ENCODE measurements at regions not wholly inside any gene's neighbourhood (a gene's known extent, or its start where the extent isn't known, plus 50 kb on each side); places are given as distances from the start of the nearest gene placed in this dataset.
A peak's percentile ranks its signal among the peaks of the same experiment; 100 is the strongest.
"Not testable (repeated sequence)": the region's sequence is repeated elsewhere in the genome, so short reads cannot be mapped to it uniquely, and the experiment has no call there.

- DNase-seq: peak; percentile 13 to 22
Measured at GRCh38 chr2:184272056-184272455, 326.3 kb upstream of the ZNF804A start.

- DNase-seq: no peak
Measured at GRCh38 chr2:184294831-184295230, 303.5 kb upstream of the ZNF804A start.

DNA sequence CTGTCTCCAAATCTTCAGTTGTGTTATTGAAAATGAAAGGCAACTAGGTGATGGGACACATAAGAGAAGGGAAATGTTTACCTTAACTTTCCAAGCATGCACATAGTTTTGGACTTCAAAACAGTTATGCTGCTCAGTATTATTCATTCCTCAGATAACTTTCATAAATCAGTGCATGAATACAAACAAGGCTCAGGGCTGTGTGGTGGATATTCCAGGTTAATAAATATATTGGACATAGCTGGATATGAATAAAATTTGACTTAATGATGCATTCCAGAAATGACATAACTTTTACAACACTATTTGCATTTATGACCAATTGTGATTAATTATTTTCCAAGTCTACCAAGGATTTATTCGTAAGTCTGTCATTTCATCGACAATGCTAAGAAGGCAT, 301.2 kb upstream of the ZNF804A start:
- no peak for DNase-seq

DNA sequence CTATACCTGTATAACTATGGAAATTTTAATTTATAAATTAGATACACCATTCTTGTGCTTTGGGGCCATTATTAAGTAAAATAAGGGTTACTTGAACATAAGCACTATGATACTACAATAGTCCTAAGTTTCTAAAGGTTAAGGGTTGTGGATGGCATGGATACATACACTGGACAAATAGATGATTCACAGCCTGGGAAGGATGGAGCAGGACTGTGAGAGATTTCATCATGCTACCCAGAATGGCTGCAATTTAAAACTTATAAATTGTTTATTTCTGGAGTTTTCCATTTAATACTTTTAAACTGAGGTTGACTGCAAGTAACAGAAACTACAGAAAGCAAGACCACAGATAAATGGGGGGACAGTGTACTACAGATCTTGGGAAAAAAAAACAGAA, 295.8 kb upstream of the ZNF804A start:
- no peak for DNase-seq

- DNase-seq: no peak
Measured at GRCh38 chr2:184304006-184304405, 294.3 kb upstream of the ZNF804A start.

- DNase-seq: peak; percentile 75 to 83
Measured at GRCh38 chr2:184305105-184305504, 293.2 kb upstream of the ZNF804A start.

DNA sequence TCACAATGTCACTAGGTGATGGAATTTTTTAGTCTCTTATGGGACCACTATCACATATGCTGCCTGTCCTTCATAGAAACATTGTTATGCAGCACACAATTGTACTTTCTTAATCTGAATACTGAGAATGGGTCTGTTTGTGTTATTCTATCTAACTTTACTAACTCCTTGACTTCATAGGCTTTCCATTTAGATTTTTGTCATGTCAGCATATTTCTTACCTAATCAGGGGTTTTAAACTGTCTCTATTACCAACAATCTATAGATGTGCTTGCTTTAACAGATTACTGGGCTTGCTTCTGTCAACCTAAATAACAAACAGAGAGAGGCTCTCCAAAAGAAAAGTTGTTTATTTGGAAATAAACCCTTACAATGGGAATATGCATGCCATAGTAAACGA, 289.6 kb upstream of the ZNF804A start:
- DNase-seq: no peak

GRCh38 chr2:184312970-184313369, 285.4 kb upstream of the ZNF804A start:
- no peak for DNase-seq

GRCh38 chr2:184314829-184315228, 283.5 kb upstream of the ZNF804A start:
- no peak for DNase-seq

- no peak for DNase-seq
Measured at GRCh38 chr2:184316921-184317320, 281.4 kb upstream of the ZNF804A start.

DNA sequence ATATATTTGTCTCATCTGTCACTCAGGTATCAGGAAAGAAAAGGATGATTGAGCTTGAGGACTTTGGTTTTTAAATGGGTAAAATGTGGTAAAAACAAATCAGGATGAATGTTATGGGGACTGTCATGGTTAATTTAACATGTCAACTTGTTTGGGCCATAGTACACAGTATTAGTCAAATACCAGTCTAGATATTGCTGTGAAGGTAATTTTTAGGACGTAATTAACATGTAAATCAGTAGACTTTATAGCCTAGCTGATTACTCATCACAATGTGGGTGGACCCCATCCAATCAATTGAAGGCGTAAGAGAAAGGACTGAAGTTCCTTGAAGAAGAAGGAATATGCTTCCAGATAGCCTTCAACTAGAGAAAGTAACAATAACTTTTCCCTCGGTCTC, 275.7 kb upstream of the ZNF804A start:
- no peak for DNase-seq

GRCh38 chr2:184326066-184326465, 272.3 kb upstream of the ZNF804A start:
- DNase-seq: no peak

DNA sequence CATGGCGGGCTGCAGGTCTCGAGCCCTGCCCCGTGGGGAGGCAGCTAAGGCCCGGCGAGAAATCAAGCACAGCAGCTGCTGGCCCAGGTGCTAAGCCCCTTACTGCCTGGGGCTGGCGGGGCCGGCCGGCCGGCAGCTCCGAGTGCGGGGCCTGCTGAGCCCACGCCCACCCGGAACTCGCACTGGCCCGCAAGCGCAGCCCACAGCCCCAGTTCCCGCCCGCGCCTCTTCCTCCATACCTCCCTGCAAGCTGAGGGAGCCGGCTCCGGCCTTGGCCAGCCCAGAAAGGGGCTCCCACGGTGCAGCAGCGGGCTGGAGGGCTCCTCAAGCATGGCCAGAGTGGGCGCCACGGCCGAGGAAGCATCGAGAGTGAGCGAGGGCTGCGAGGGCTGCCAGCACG, 270.5 kb upstream of the ZNF804A start:
- DNase-seq: not testable (repeated sequence)

- not testable (repeated sequence) for DNase-seq
Measured at GRCh38 chr2:184330561-184330960, 267.8 kb upstream of the ZNF804A start.

- DNase-seq: no peak
Measured at GRCh38 chr2:184336688-184337087, 261.6 kb upstream of the ZNF804A start.

GRCh38 chr2:184338771-184339170, 259.6 kb upstream of the ZNF804A start:
- DNase-seq: no peak

GRCh38 chr2:184339966-184340365, 258.4 kb upstream of the ZNF804A start:
- DNase-seq: no peak

DNA sequence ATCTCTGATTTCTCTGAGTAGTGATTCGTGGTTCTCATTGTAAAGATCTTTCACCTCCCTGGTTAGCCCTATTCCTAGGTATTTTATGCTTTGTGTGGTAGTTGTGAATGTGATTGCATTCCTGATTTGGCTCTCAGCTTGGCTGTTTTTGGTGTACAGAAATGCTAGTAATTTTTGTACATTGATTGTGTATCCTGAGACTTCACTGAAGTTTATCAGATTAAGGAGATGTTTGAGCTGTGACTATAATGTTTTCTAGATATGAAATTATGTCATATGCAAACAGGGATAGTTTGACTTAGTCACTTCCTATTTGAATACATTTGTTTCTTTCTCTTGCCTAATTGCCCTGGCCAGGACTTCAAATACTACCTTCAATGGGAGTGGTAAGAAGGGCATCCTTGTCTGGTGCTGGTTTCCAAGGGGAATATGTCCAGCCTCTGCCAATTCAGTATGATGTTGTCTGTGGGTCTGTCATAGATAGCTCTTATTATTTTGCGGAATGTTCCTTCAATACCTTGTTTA, 251.9 kb upstream of the ZNF804A start:
- DNase-seq: no peak

- no peak for DNase-seq
Measured at GRCh38 chr2:184351126-184351525, 247.2 kb upstream of the ZNF804A start.

DNA sequence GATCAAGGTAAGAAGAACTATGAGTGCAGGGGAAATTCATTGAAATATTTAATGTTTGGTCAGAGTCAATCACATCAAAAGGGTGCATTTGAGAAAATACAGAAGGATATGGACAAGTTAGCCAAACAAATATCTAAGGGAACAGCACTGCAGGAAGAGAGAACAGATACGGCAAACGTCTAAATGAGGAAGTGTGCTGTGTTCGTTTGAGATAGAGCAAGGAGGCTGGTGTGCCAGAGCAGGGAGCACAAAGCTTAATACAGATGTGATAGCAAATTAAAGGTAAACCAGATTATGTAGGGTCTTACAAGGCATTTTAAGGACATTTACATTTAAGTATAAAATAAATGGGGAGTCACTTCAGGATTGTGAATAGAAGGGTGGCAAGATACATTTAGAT, 241.3 kb upstream of the ZNF804A start:
- DNase-seq: no peak

DNA sequence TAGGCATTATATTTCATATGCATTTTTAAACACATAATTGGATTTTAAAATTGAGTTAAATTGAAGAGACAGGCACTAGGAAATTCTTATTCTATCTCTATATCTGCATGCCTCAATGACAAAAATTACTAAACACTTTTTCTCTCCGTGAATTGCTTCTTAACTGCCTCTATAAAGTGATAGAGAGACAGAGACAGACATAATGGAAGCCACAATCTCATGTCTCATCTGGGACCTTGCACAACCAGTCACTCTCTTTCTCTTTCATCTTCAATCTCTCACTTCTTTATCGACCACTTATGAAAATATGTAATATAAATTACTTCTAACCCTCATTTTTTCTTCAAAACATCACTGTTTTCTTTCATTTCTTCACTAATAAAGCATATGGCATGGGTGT, 238.9 kb upstream of the ZNF804A start:
- no peak for DNase-seq

GRCh38 chr2:184363213-184363612, 235.1 kb upstream of the ZNF804A start:
- no peak for DNase-seq

DNA sequence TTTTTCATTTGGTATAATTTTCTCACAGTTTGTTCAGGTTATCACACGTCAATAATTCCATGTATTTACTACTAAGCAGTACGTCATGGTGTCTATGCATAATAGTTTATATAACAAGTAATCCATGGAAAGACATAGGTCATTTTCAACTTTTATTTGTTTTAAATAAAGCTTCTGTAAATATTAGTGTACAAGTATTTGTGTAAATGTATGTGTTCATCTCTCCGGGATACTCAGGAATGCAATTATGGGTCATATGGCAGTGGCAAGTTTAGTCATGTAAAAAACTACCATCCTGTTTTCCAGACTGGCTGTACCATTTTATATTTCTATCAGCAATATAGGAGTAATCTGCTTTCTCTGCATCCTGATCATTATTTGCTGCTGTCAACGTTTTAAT, 231.1 kb upstream of the ZNF804A start:
- no peak for DNase-seq

DNA sequence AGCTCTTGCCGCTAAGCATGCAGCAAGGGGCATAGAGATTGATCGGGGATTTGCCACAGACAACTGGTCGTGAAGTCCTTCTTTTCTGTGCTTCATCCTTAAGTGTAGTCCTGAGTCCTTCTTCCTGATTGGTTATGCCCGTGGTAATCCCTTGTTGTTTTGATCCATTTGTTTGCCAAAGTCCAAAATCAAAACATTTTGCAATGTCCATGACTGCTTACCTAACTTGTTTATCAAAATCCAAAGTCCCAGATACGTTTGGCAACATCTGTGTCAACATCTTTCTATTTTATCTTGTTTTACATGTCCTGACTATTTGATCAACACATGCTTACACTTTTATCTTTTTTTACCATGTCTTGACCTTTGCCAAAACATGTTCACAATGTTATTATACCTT, 229.0 kb upstream of the ZNF804A start:
- DNase-seq: no peak

- DNase-seq: no peak
Measured at GRCh38 chr2:184370954-184371353, 227.4 kb upstream of the ZNF804A start.

DNA sequence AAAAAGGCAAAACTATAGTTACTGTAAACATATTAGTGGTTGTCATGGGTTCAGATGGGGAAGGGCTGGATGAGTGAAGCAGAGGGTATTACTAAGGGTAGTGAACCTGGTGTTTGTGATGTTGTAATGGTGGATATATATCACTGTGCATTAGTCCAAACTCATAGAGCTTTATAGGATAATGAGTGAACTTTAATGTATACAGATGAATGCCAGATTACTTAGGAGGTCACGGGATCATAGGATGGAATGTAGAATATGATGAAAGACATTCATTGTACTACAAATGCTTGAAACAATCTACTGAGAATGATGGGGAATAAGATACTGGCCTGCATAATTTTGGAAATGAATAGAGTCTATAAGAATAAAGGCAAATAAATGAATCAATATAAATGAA, 226.7 kb upstream of the ZNF804A start:
- no peak for DNase-seq
